Peyer's patch (tissue), 4 donors: ENCODE measurements at regions not wholly inside any gene's neighbourhood (a gene's known extent, or its start where the extent isn't known, plus 50 kb on each side); places are given as distances from the start of the nearest gene placed in this dataset.

ENCODE experiments used
- CTCF ChIP-seq, 6 experiments: fragments of 450-650 bp in 4 of 6; fragments of 200-600 bp in 2 of 6; sonication (generic) in 1 of 6; IDR thresholded peaks; one replicate each; pipeline ENCODE4 v1.5.1; 2017 to 2019; ENCODE audit warnings: antibody characterized with exemption in 6 of 6, mild to moderate bottlenecking in 3 of 6, moderate library complexity in 1 of 6
- POLR2A ChIP-seq, 2 donors: fragments of 450-650 bp; IDR thresholded peaks; one replicate each; pipeline ENCODE4 v1.5.1; 2017; ENCODE audit warnings: antibody characterized with exemption in 2 of 2, mild to moderate bottlenecking in 2 of 2, moderate library complexity in 2 of 2

DNA sequence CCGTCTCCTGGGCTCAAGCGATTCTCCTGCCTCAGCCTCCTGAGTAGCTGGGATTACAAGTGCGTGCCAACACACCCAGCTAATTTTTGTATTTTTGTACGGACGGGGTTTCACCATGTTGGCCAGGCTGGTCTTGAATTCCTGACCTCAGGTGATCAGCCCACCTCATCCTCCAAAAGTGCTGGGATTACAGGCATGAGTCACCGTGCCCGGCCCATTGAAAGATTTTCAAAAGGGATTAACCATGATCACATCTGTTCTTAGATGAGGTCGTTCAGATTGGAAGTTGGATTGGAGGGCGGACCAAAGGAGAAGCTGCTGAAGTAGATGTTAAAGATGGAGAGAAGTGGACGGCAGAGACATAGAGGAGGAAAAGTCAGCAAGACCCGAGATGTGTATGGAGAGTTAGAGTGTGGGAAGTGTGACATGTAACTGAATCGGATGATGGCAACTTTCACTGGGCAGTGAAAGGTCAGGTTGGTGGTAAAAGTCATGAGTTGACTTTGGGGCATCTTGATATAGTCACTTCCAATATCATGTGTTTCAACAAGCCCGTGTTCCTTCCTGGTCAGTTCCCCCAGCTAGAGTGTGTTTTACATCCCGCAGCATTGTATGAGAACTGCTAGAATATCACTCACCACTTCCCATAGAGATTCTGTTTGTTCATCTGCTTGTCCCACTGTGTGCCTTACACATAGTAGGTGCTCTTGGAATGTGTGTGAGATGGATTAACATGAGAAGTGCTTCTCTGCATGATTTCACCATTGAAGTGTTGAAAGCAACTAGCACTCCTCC lies 54.4 kb upstream of the TINAGL1 start:
- TF ChIP-seq POLR2A (IDR thresholded peaks at IDR 0.05) = no peak
- no peak for TF ChIP-seq CTCF (IDR thresholded peaks at IDR 0.05)
